Liver (tissue), 8 donors: ENCODE measurements at regions not wholly inside any gene's neighbourhood (a gene's known extent, or its start where the extent isn't known, plus 50 kb on each side); places are given as distances from the start of the nearest gene placed in this dataset.

ENCODE experiments used
- DNase-seq: peaks from one replicate; pipeline ENCODE4 v3.0.0-alpha.2; 2017; ENCODE audit warnings: low spot score
- H3K27ac ChIP-seq, 2 donors: one replicate each; pipeline ENCODE4 v1.7.0; 2013; ENCODE audit warnings: inconsistent platforms in 2 of 2, low read length in 2 of 2, control low read depth in 1 of 2, low read depth in 1 of 2, mild to moderate bottlenecking in 1 of 2
- H3K27me3 ChIP-seq, 4 donors: one replicate each; pipeline versions ENCODE4 v1.6.1 to v1.7.0; 2013; ENCODE audit warnings: low read length in 3 of 4, inconsistent platforms in 1 of 4, mild to moderate bottlenecking in 1 of 4, moderate library complexity in 1 of 4; ENCODE audit not compliant: control insufficient read depth in 4 of 4, insufficient read depth in 4 of 4
- H3K36me3 ChIP-seq, 4 donors: one replicate each; pipeline versions ENCODE4 v1.6.1 to v1.7.0; 2013; ENCODE audit warnings: low read length in 3 of 4, mild to moderate bottlenecking in 3 of 4, low read depth in 1 of 4, moderate library complexity in 1 of 4; ENCODE audit not compliant: control insufficient read depth in 4 of 4, insufficient read depth in 3 of 4
- H3K4me1 ChIP-seq, 4 donors: one replicate each; pipeline versions ENCODE4 v1.6.1 to v1.7.0; 2013; ENCODE audit warnings: low read length in 3 of 4, mild to moderate bottlenecking in 3 of 4, moderate library complexity in 1 of 4; ENCODE audit not compliant: control insufficient read depth in 4 of 4, insufficient read depth in 4 of 4
- H3K4me3 ChIP-seq, 3 donors: one replicate each; pipeline versions ENCODE4 v1.6.1 to v1.7.0; 2013; ENCODE audit warnings: low read length in 3 of 3, control low read depth in 1 of 3, low read depth in 1 of 3, mild to moderate bottlenecking in 1 of 3
- H3K9ac ChIP-seq, 2 donors: one replicate each; pipeline ENCODE4 v1.7.0; 2013; ENCODE audit warnings: low read length in 2 of 2, mild to moderate bottlenecking in 2 of 2, moderate library complexity in 2 of 2, control low read depth in 1 of 2, low read depth in 1 of 2
- H3K9me3 ChIP-seq, 4 donors: one replicate each; pipeline versions ENCODE4 v1.6.1 to v1.7.0; 2013; ENCODE audit warnings: low read length in 3 of 4; ENCODE audit not compliant: control insufficient read depth in 4 of 4
- CTCF ChIP-seq: fragments of 150-350 bp; IDR thresholded peaks from 2 replicates; pipeline ENCODE4 v1.5.1; 2017; ENCODE audit warnings: improper control_type of control experiment, low read depth, low read length; ENCODE audit not compliant: missing input control
- EGR1 ChIP-seq, 2 donors: IDR thresholded peaks; 2 replicates each; pipeline ENCODE4 v1.6.1; 2016 to 2018; ENCODE audit warnings: antibody characterized with exemption in 2 of 2, low read depth in 2 of 2
- FOXA1 ChIP-seq: IDR thresholded peaks from 2 replicates; pipeline ENCODE4 v1.6.1; 2016; ENCODE audit warnings: antibody characterized with exemption
- FOXA2 ChIP-seq: IDR thresholded peaks from 2 replicates; pipeline ENCODE4 v1.6.1; 2016; ENCODE audit warnings: antibody characterized with exemption
- GABPA ChIP-seq, 2 donors: IDR thresholded peaks in 1 of 2; conservative IDR thresholded peaks in 1 of 2; 2 replicates each; pipeline ENCODE4 v1.6.1; 2016; ENCODE audit warnings: antibody characterized with exemption in 2 of 2, mild to moderate bottlenecking in 1 of 2, moderate library complexity in 1 of 2
- HNF4A ChIP-seq, 2 donors: conservative IDR thresholded peaks; 2 replicates each; pipeline ENCODE4 v1.6.1; 2016; ENCODE audit warnings: antibody characterized with exemption in 2 of 2, mild to moderate bottlenecking in 2 of 2
- JUND ChIP-seq, 2 donors: IDR thresholded peaks; 2 replicates each; pipeline ENCODE4 v1.6.1; 2016; ENCODE audit warnings: antibody characterized with exemption in 2 of 2
- MAX ChIP-seq: IDR thresholded peaks from 2 replicates; pipeline ENCODE4 v1.6.1; 2016; ENCODE audit warnings: antibody characterized with exemption
- NR2F2 ChIP-seq: IDR thresholded peaks from 2 replicates; pipeline ENCODE4 v1.6.1; 2016; ENCODE audit warnings: antibody characterized with exemption
- REST ChIP-seq: IDR thresholded peaks from 2 replicates; pipeline ENCODE4 v1.6.1; 2016; ENCODE audit warnings: antibody characterized with exemption, mild to moderate bottlenecking
- RXRA ChIP-seq, 2 donors: IDR thresholded peaks; 2 replicates each; pipeline ENCODE4 v1.6.1; 2017 to 2018; ENCODE audit warnings: antibody characterized with exemption in 2 of 2, mild to moderate bottlenecking in 1 of 2
- SP1 ChIP-seq: IDR thresholded peaks from 2 replicates; pipeline ENCODE4 v1.6.1; 2018; ENCODE audit warnings: antibody characterized with exemption, mild to moderate bottlenecking
- TAF1 ChIP-seq: conservative IDR thresholded peaks from 2 replicates; pipeline ENCODE4 v1.6.1; 2016; ENCODE audit warnings: antibody characterized with exemption, mild to moderate bottlenecking
- YY1 ChIP-seq: IDR thresholded peaks from 2 replicates; pipeline ENCODE4 v1.6.1; 2016; ENCODE audit warnings: antibody characterized with exemption, mild to moderate bottlenecking
- ZBTB33 ChIP-seq: IDR thresholded peaks from 2 replicates; pipeline ENCODE4 v1.6.1; 2016; ENCODE audit warnings: antibody characterized with exemption
- WGBS: extraction: QIAGEN DNeasy Blood & Tissue Kit; methylation state at CpG from one replicate; pipeline ENCODE4 v1.1.7; 2013; 5-methylcytosine and 5-hydroxymethylcytosine counted together
- donor health status: healthy.
- donor health status: healthy.
- donor health status: healthy.
- donor health status: healthy.
- donor health status: healthy.

GRCh38 chr19:30781047-30781446 is 408.9 kb downstream of the ZNF536 start:
- TF ChIP-seq YY1 = no peak
- TF ChIP-seq TAF1 = no peak
- no peak for TF ChIP-seq MAX
- TF ChIP-seq EGR1 (IDR thresholded peaks at IDR 0.05; ENCODE audit: low read depth in 2 of 2) = no peak
- TF ChIP-seq ZBTB33 = no peak
- no peak for DNase-seq
- H3K36me3 ChIP-seq = no peaks in the 10 kb centered on the region

GRCh38 chr19:30780456-30780855 is 408.3 kb downstream of the ZNF536 start:
- H3K4me3 ChIP-seq = no peak overlapping the region
- H3K27me3 ChIP-seq = peaks cover 0 to 4% (median 2%) of the 10 kb centered on the region in 4 donors
- H3K27ac ChIP-seq = no peak overlapping the region
- DNase-seq = no peak
- H3K4me1 ChIP-seq = no peaks in the 10 kb centered on the region
- no peaks in the 10 kb centered on the region for H3K9me3 ChIP-seq
- TF ChIP-seq RXRA (IDR thresholded peaks at IDR 0.05) (no peak), JUND (IDR thresholded peaks at IDR 0.05) (no peak), YY1 (no peak), CTCF (no peak), GABPA (IDR thresholded peaks at IDR 0.05 in 1 of 2, conservative IDR thresholded peaks at IDR 0.05 in 1 of 2) (no peak), FOXA1 (no peak), REST (no peak), FOXA2 (no peak), TAF1 (no peak), SP1 (no peak), HNF4A (conservative IDR thresholded peaks at IDR 0.05) (no peak), NR2F2 (no peak)
- no peaks in the 10 kb centered on the region for H3K36me3 ChIP-seq
- H3K9ac ChIP-seq = no peak overlapping the region
- 67% methylated on average over 2 of the region's 2 CpGs for WGBS

More at GRCh38 chr19:30781047-30781446, 408.9 kb downstream of the ZNF536 start:
- H3K9me3 ChIP-seq = no peaks in the 10 kb centered on the region
- no peak overlapping the region for H3K9ac ChIP-seq
- H3K27me3 ChIP-seq = peaks cover 0 to 4% (median 2%) of the 10 kb centered on the region in 4 donors
- H3K27ac ChIP-seq = no peak overlapping the region
- no peaks in the 10 kb centered on the region for H3K4me1 ChIP-seq
- WGBS = 83% methylated on average over 2 of the region's 2 CpGs
- no peak overlapping the region for H3K4me3 ChIP-seq
